ENCODE measurements at regions not wholly inside any gene's neighbourhood (a gene's known extent, or its start where the extent isn't known, plus 50 kb on each side); places are given as distances from the start of the nearest gene placed in this dataset.

GRCh38 chr15:25504307-25504706, 65.5 kb upstream of the UBE3A start:
- no peak overlapping the region for H3K4me3 ChIP-seq (ENCODE audit: insufficient read depth, low read depth, low read length)
- no peaks in the 10 kb centered on the region for H3K36me3 ChIP-seq (ENCODE audit: insufficient read depth, low read length)
- peaks cover 10% of the 10 kb centered on the region for H3K9me3 Mint-ChIP-seq (ENCODE audit: unreplicated experiment)
- peak overlapping the region; percentile 62 for H3K27ac ChIP-seq (ENCODE audit: low read depth, low read length)
- H3K9ac ChIP-seq (ENCODE audit: low read length) = peak overlapping the region; percentile 16
- H3K9me3 ChIP-seq (ENCODE audit: insufficient read depth, low read depth, low read length) = no peaks in the 10 kb centered on the region
- H3K36me3 Mint-ChIP-seq (ENCODE audit: low read depth, unreplicated experiment) = no peaks in the 10 kb centered on the region
- H4K20me1 ChIP-seq (ENCODE audit: insufficient read depth, low read length) = no peaks in the 10 kb centered on the region
- peak overlapping the region; percentile 45 for H3K4me2 ChIP-seq (ENCODE audit: low read length)
- H3K27me3 ChIP-seq (ENCODE audit: insufficient read depth, low read length) = no peaks in the 10 kb centered on the region
- H3K4me3 Mint-ChIP-seq (ENCODE audit: unreplicated experiment) = no peak overlapping the region
- H3K27me3 Mint-ChIP-seq (ENCODE audit: low read depth, unreplicated experiment) = no peaks in the 10 kb centered on the region
- peak overlapping the region; percentile 88 for H3K27ac Mint-ChIP-seq (ENCODE audit: unreplicated experiment)
- H3K79me2 ChIP-seq (ENCODE audit: insufficient read depth, low read length) = no peaks in the 10 kb centered on the region
- no peak for TF ChIP-seq EZH2 (IDR thresholded peaks at IDR 0.05; ENCODE audit: insufficient read depth, low read length)
- TF ChIP-seq CTCF (IDR thresholded peaks at IDR 0.05; ENCODE audit: insufficient read depth, low read depth, low read length) = no peak
- peak overlapping the region; percentile 68 for H2AFZ ChIP-seq (ENCODE audit: low read depth, low read length)
- H3K4me1 ChIP-seq (ENCODE audit: insufficient read depth, low read length) = peaks cover 11% of the 10 kb centered on the region
- peaks cover 19% of the 10 kb centered on the region for H3K4me1 Mint-ChIP-seq (ENCODE audit: low read depth, unreplicated experiment)
- FAIRE-seq = peak; percentile 87
- peak; percentile 59 for DNase-seq (ENCODE audit: low read depth)

- no peaks in the 10 kb centered on the region for H4K20me1 ChIP-seq (ENCODE audit: insufficient read depth, low read length)
- DNase-seq (ENCODE audit: low read depth) = no peak
- H3K4me1 ChIP-seq (ENCODE audit: insufficient read depth, low read length) = peaks cover 11% of the 10 kb centered on the region
- no peak overlapping the region for H3K27ac ChIP-seq (ENCODE audit: low read depth, low read length)
- H3K9me3 Mint-ChIP-seq (ENCODE audit: unreplicated experiment) = peaks cover 10% of the 10 kb centered on the region
- no peaks in the 10 kb centered on the region for H3K9me3 ChIP-seq (ENCODE audit: insufficient read depth, low read depth, low read length)
- peak; percentile 64 for FAIRE-seq
- H3K4me1 Mint-ChIP-seq (ENCODE audit: low read depth, unreplicated experiment) = peaks cover 18% of the 10 kb centered on the region
- no peak overlapping the region for H3K9ac ChIP-seq (ENCODE audit: low read length)
- no peak overlapping the region for H2AFZ ChIP-seq (ENCODE audit: low read depth, low read length)
- H3K27ac Mint-ChIP-seq (ENCODE audit: unreplicated experiment) = peak overlapping the region; percentile 58
- H3K36me3 ChIP-seq (ENCODE audit: insufficient read depth, low read length) = no peaks in the 10 kb centered on the region
- no peaks in the 10 kb centered on the region for H3K79me2 ChIP-seq (ENCODE audit: insufficient read depth, low read length)
- no peak for TF ChIP-seq EZH2 (IDR thresholded peaks at IDR 0.05; ENCODE audit: insufficient read depth, low read length)
- TF ChIP-seq CTCF (IDR thresholded peaks at IDR 0.05; ENCODE audit: insufficient read depth, low read depth, low read length) = peak; percentile 51
- H3K4me3 ChIP-seq (ENCODE audit: insufficient read depth, low read depth, low read length) = no peak overlapping the region
- no peak overlapping the region for H3K4me3 Mint-ChIP-seq (ENCODE audit: unreplicated experiment)
- no peaks in the 10 kb centered on the region for H3K36me3 Mint-ChIP-seq (ENCODE audit: low read depth, unreplicated experiment)
- no peaks in the 10 kb centered on the region for H3K27me3 Mint-ChIP-seq (ENCODE audit: low read depth, unreplicated experiment)
- no peaks in the 10 kb centered on the region for H3K27me3 ChIP-seq (ENCODE audit: insufficient read depth, low read length)
- H3K4me2 ChIP-seq (ENCODE audit: low read length) = no peak overlapping the region
Observed at GRCh38 chr15:25501828-25502446, 63.1 kb upstream of the UBE3A start.

GRCh38 chr15:25498835-25499234, 60.0 kb upstream of the UBE3A start:
- Histone ChIP-seq H3K9ac (ENCODE audit: low read length) (no peak overlapping the region), H3K27ac (ENCODE audit: low read depth, low read length) (no peak overlapping the region), H3K9me3 (ENCODE audit: insufficient read depth, low read depth, low read length) (no peaks in the 10 kb centered on the region), H3K27me3 (ENCODE audit: insufficient read depth, low read length) (no peaks in the 10 kb centered on the region), H3K79me2 (ENCODE audit: insufficient read depth, low read length) (no peaks in the 10 kb centered on the region), H3K4me2 (ENCODE audit: low read length) (no peak overlapping the region), H3K4me1 (ENCODE audit: insufficient read depth, low read length) (peaks cover under 1% of the 10 kb centered on the region), H2AFZ (ENCODE audit: low read depth, low read length) (no peak overlapping the region), H3K4me3 (ENCODE audit: insufficient read depth, low read depth, low read length) (no peak overlapping the region), H3K36me3 (ENCODE audit: insufficient read depth, low read length) (no peaks in the 10 kb centered on the region), H4K20me1 (ENCODE audit: insufficient read depth, low read length) (no peaks in the 10 kb centered on the region)
- Mint-ChIP-seq H3K4me1 (ENCODE audit: low read depth, unreplicated experiment) (peaks cover 14% of the 10 kb centered on the region), H3K36me3 (ENCODE audit: low read depth, unreplicated experiment) (no peaks in the 10 kb centered on the region), H3K27me3 (ENCODE audit: low read depth, unreplicated experiment) (no peaks in the 10 kb centered on the region), H3K9me3 (ENCODE audit: unreplicated experiment) (peaks cover 7% of the 10 kb centered on the region), H3K27ac (ENCODE audit: unreplicated experiment) (no peak overlapping the region), H3K4me3 (ENCODE audit: unreplicated experiment) (no peak overlapping the region)
- DNase-seq (ENCODE audit: low read depth) (no peak), FAIRE-seq (no peak)
- TF ChIP-seq EZH2 (IDR thresholded peaks at IDR 0.05; ENCODE audit: insufficient read depth, low read length) = no peak
- no peak for TF ChIP-seq CTCF (IDR thresholded peaks at IDR 0.05; ENCODE audit: insufficient read depth, low read depth, low read length)

Measured in astrocyte (in vitro differentiated cells and primary cell).